Ishikawa (cell line): ENCODE measurements at regions not wholly inside any gene's neighbourhood (a gene's known extent, or its start where the extent isn't known, plus 50 kb on each side); places are given as distances from the start of the nearest gene placed in this dataset.

Experiments used
- MAX ChIP-seq: IDR thresholded peaks from 2 replicates; pipeline ENCODE4 v1.6.1; 2012
- USF1 ChIP-seq: IDR thresholded peaks from 2 replicates; pipeline ENCODE4 v1.6.1; 2012
- YY1 ChIP-seq: IDR thresholded peaks from 2 replicates; pipeline ENCODE4 v1.6.1; 2012; ENCODE audit warnings: low read depth

GRCh38 chr13:80903911-80904310 is 563.0 kb upstream of the SPRY2 start:
- TF ChIP-seq YY1 (no peak), USF1 (no peak), MAX (no peak)
